ENCODE measurements at regions not wholly inside any gene's neighbourhood (a gene's known extent, or its start where the extent isn't known, plus 50 kb on each side); places are given as distances from the start of the nearest gene placed in this dataset.

DNA sequence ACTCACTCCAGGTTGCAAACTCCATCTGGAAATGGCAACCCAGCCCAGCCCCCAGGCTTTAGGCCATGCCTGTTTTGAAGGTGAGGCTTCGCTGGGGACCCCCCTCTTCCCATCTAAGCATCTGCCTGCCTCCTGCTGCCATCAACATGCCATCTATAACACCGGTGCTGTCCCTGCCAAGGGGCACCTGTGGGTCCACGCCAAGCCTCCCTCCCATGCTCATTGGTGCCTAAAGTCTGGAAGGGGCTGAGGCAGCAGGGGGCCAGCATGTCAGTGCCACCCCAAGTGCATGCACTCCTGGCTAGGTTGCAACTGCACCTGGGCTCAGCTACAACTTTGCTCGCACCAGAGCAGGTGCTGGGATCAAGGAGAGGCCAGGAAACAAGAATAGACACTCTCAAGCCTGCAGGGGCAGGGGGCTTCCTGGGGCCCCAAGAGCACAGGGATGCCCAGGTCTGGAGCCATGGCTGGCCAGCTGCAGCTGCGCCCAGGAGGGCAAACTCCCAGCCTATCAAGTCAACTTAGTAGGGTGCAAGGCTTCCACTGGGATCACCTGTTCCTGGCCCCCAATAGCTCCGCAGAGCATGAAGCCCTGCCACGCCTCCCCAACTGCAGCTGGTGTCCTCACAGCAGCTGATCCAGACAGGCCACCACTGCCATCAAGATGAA is 151.3 kb upstream of the HSF2 start:
- Histone ChIP-seq H3K9me3 (peaks cover 0 to 36% (median 14%) of the 10 kb centered on the region in 12 donors), H3K27me3 (no peaks in the 10 kb centered on the region), H3K36me3 (no peaks in the 10 kb centered on the region), H3K4me1 (no peaks in the 10 kb centered on the region), H3K4me3 (no peak overlapping the region), H3K27ac (no peak overlapping the region)
- intact Hi-C loops (cut with DNase I) = no loop called here
- TF ChIP-seq, protein P1, sequence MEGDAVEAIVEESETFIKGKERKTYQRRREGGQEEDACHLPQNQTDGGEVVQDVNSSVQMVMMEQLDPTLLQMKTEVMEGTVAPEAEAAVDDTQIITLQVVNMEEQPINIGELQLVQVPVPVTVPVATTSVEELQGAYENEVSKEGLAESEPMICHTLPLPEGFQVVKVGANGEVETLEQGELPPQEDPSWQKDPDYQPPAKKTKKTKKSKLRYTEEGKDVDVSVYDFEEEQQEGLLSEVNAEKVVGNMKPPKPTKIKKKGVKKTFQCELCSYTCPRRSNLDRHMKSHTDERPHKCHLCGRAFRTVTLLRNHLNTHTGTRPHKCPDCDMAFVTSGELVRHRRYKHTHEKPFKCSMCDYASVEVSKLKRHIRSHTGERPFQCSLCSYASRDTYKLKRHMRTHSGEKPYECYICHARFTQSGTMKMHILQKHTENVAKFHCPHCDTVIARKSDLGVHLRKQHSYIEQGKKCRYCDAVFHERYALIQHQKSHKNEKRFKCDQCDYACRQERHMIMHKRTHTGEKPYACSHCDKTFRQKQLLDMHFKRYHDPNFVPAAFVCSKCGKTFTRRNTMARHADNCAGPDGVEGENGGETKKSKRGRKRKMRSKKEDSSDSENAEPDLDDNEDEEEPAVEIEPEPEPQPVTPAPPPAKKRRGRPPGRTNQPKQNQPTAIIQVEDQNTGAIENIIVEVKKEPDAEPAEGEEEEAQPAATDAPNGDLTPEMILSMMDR (IDR thresholded peaks at IDR 0.05) = no peak
- TF ChIP-seq POLR2A (IDR thresholded peaks at IDR 0.05) = no peak
- WGBS, 4 donors = 74 to 96% (median 88%) methylated on average over 6 to 7 of the region's 7 CpGs
- peak in 1 of 5 donors; percentile 42 for DNase-seq
- no peak for ATAC-seq

DNA sequence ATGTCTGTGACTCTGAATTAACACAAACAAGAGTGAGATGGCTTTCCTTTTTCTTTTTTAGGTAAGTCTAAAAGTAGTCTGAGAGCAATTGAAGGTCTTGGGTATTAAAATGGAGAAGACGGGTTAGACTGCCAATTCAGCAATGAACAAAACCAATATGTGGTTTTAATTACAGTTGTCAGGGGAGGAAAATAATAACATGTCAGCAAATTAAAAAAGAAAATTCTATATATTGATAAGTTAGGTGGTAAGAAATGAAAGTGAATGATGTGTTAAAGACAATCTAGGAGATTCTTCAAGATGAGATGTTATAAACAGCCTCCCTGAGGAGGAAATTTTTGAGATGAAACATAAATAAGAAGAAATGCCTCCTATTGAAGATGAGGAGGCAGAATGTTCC is 150.6 kb upstream of the HSF2 start:
- no peak for ATAC-seq
- WGBS, 4 donors = 39 to 55% (median 42%) methylated on average over 1 of the region's 1 CpG
- TF ChIP-seq, protein P1 (IDR thresholded peaks at IDR 0.05) = no peak
- no peak for TF ChIP-seq POLR2A (IDR thresholded peaks at IDR 0.05)

DNA sequence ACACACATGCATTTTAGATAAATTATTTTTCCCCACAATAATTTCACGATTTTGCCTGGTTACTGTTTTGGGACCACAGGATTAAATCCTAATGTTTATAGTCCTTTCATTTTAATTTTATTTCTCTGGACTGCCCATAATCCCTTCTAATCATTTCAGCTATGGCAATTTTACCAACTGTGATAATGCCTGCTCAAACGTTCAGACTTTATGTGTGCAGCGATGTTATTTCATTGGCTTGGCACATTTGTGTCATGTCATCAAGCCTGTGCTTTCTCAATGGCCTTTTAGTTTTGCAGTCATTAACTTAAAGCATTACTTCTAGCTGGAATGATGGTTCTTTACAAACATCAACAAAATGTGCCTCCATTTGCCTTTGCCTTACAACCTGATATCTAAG is 140.6 kb upstream of the HSF2 start:
- no peak for DNase-seq
- intact Hi-C loops (cut with DNase I) = no loop called here
- no peak for ATAC-seq
- H3K27ac ChIP-seq = no peak overlapping the region
- H3K4me3 ChIP-seq = no peak overlapping the region
- peaks cover 0 to 8% (median 0%) of the 10 kb centered on the region in 12 donors for H3K9me3 ChIP-seq
- TF ChIP-seq POLR2A (IDR thresholded peaks at IDR 0.05) = no peak
- TF ChIP-seq, protein P1 (IDR thresholded peaks at IDR 0.05) = no peak
- no peaks in the 10 kb centered on the region for H3K27me3 ChIP-seq
- no peaks in the 10 kb centered on the region for H3K4me1 ChIP-seq
- 72 to 86% (median 79%) methylated on average over 3 of the region's 3 CpGs for WGBS, 4 donors
- no peaks in the 10 kb centered on the region for H3K36me3 ChIP-seq

More for the DNA sequence above, 150.6 kb upstream of the HSF2 start:
- Histone ChIP-seq H3K36me3 (no peaks in the 10 kb centered on the region), H3K4me3 (no peak overlapping the region), H3K9me3 (peaks cover 0 to 29% (median 10%) of the 10 kb centered on the region in 12 donors), H3K4me1 (no peaks in the 10 kb centered on the region), H3K27me3 (no peaks in the 10 kb centered on the region), H3K27ac (no peak overlapping the region)
- DNase-seq = no peak
- intact Hi-C loops (cut with DNase I) = no loop called here

DNA sequence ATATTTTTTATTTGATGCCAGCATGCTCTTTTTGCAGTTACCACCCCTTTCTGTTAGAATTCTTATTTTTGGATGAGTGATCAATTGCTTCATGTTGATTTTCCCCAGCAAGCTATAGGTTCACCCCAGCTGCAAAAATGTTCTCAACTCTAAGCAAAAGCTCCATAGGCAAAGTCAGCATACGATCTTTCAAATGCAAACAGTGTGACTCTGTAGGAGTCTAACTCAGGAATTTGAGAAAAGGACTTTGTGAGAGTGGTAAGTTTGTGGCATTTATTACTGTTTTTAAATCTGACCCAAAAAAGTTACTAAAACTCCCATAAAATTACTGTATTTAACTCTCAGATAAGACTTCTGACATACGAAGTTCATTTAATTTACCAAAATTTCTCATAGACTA is 134.9 kb upstream of the HSF2 start:
- WGBS, 4 donors = 44 to 60% (median 51%) methylated on average over 2 of the region's 2 CpGs
- H3K4me3 ChIP-seq = no peak overlapping the region
- no peaks in the 10 kb centered on the region for H3K4me1 ChIP-seq
- H3K9me3 ChIP-seq = peaks cover 0 to 30% (median 11%) of the 10 kb centered on the region in 12 donors
- ATAC-seq (no peak), DNase-seq (no peak)
- no peak for TF ChIP-seq POLR2A (IDR thresholded peaks at IDR 0.05)
- TF ChIP-seq, protein P1 (IDR thresholded peaks at IDR 0.05) = no peak
- intact Hi-C loops (cut with DNase I) = no loop called here
- no peaks in the 10 kb centered on the region for H3K36me3 ChIP-seq
- H3K27me3 ChIP-seq = no peaks in the 10 kb centered on the region
- no peak overlapping the region for H3K27ac ChIP-seq

Data from heart left ventricle (tissue), 16 donors.